Endothelial cell of umbilical vein (primary cell): ENCODE measurements at regions not wholly inside any gene's neighbourhood (a gene's known extent, or its start where the extent isn't known, plus 50 kb on each side); places are given as distances from the start of the nearest gene placed in this dataset.

ENCODE experiments used
- BruUV-seq: library from RNA; stranded (reverse); fragments of 400-500 nt; replicated peaks from 2 replicates; lab custom pipeline; 2021; lab: Mats Ljungman, UMichigan
- CTCF ChIA-PET: fragments of 300-600, 350-600 bp; sonication (Branson Sonifier 250); formaldehyde crosslinking; loops from one replicate; lab custom pipeline; 2021; ENCODE audit warnings: antibody characterized with exemption, inconsistent platforms; lab: Charles Lee
- POLR2A ChIA-PET: fragments of 300-600, 350-600 bp; sonication (Branson Sonifier 250); formaldehyde crosslinking; loops from one replicate; lab custom pipeline; 2021; ENCODE audit warnings: antibody characterized with exemption, inconsistent platforms; lab: Charles Lee
- DNase-seq: peaks from one replicate; pipeline ENCODE4 v3.0.0-alpha.2; 2011; ENCODE audit warnings: low read depth, low spot score
- FAIRE-seq: peaks from 2 replicates; lab custom pipeline; 2011; peaks lifted over from hg19 to GRCh38; lab: Jason Lieb, UNC
- H2AFZ ChIP-seq: 2 replicates; pipeline ENCODE4 v1.6.0; 2012; ENCODE audit warnings: low read depth, low read length, control low read depth, inconsistent platforms
- H3K27ac ChIP-seq: 2 replicates; pipeline ENCODE4 v1.5.1; 2011; ENCODE audit warnings: low read depth, mild to moderate bottlenecking, control low read depth, low read length, moderate library complexity; ENCODE audit not compliant: insufficient read depth
- H3K27me3 ChIP-seq, 2 experiments: 2 replicates each; pipeline versions ENCODE4 v1.6.0 to v1.6.1; 2011; ENCODE audit warnings: low read length in 2 of 2, mixed read lengths in 1 of 2; ENCODE audit not compliant: control insufficient read depth in 2 of 2, insufficient read depth in 2 of 2
- H3K36me3 ChIP-seq, 2 experiments: 2 replicates in 1 of 2; 3 replicates in 1 of 2; pipeline ENCODE4 v1.5.1; 2011; ENCODE audit warnings: low read length in 2 of 2, mild to moderate bottlenecking in 1 of 2, moderate library complexity in 1 of 2; ENCODE audit not compliant: control insufficient read depth in 2 of 2, insufficient read depth in 2 of 2; ENCODE audit errors: extremely low read depth in 1 of 2
- H3K4me1 ChIP-seq: 3 replicates; pipeline ENCODE4 v1.5.1; 2011; ENCODE audit warnings: mild to moderate bottlenecking, low read length; ENCODE audit not compliant: control insufficient read depth, insufficient read depth; ENCODE audit errors: extremely low read depth
- H3K4me2 ChIP-seq: 2 replicates; pipeline ENCODE4 v1.6.1; 2011; ENCODE audit warnings: low read length, control low read depth, mixed read lengths; ENCODE audit not compliant: insufficient read depth
- H3K4me3 ChIP-seq, 3 experiments: fragments of 200-600 bp in 1 of 3; sonication (generic), shearing (Covaris generic) in 1 of 3; replicated peaks in 1 of 3; 2 replicates each; pipeline ENCODE4 v1.5.1; 2011 to 2016; ENCODE audit warnings: control low read depth in 3 of 3, low read length in 3 of 3, mild to moderate bottlenecking in 2 of 3, inconsistent platforms in 1 of 3, low read depth in 1 of 3, moderate library complexity in 1 of 3; ENCODE audit not compliant: insufficient read depth in 1 of 3
- H3K79me2 ChIP-seq: 2 replicates; pipeline ENCODE4 v1.6.0; 2012; ENCODE audit warnings: low read length, inconsistent platforms; ENCODE audit not compliant: control insufficient read depth, insufficient read depth
- H3K9ac ChIP-seq: replicated peaks from 2 replicates; pipeline ENCODE3; 2011; ENCODE audit warnings: low read length, control low read depth; ENCODE audit not compliant: insufficient read depth; ENCODE audit errors: extremely low read depth
- H3K9me1 ChIP-seq: replicated peaks from 3 replicates; pipeline ENCODE4 v1.6.0; 2011; ENCODE audit warnings: mild to moderate bottlenecking, low read length; ENCODE audit not compliant: control insufficient read depth, insufficient read depth; ENCODE audit errors: extremely low read depth
- H3K9me3 ChIP-seq: replicated peaks from 2 replicates; pipeline ENCODE4 v1.5.1; 2012; ENCODE audit warnings: low read length, inconsistent platforms; ENCODE audit not compliant: control insufficient read depth, insufficient read depth
- H4K20me1 ChIP-seq: replicated peaks from 2 replicates; pipeline ENCODE3; 2011; ENCODE audit warnings: mild to moderate bottlenecking, low read length; ENCODE audit not compliant: control insufficient read depth, insufficient read depth; ENCODE audit errors: extremely low read depth
- EZH2 ChIP-seq: IDR thresholded peaks from 2 replicates; pipeline ENCODE4 v1.6.1; 2012; ENCODE audit warnings: borderline replicate concordance, low read depth, mild to moderate bottlenecking, moderate library complexity, low read length, inconsistent platforms; ENCODE audit not compliant: severe bottlenecking
- FOS ChIP-seq: IDR thresholded peaks from 2 replicates; pipeline ENCODE4 v1.6.1; 2011; ENCODE audit warnings: mild to moderate bottlenecking, low read length, moderate library complexity, borderline replicate concordance; ENCODE audit not compliant: insufficient read depth
- GATA2 ChIP-seq: IDR thresholded peaks from 2 replicates; pipeline ENCODE4 v1.7.0; 2011; ENCODE audit warnings: low read depth, mild to moderate bottlenecking, moderate library complexity, mixed read lengths, low read length; ENCODE audit not compliant: insufficient read length, insufficient read depth
- JUN ChIP-seq: IDR thresholded peaks from 2 replicates; pipeline ENCODE4 v1.6.1; 2011; ENCODE audit warnings: borderline replicate concordance, low read depth; ENCODE audit not compliant: insufficient read length, insufficient read depth
- MYC ChIP-seq: IDR thresholded peaks from one replicate; pipeline ENCODE4 v1.6.1; 2011; ENCODE audit warnings: mild to moderate bottlenecking, low read depth, low read length
- POLR2A ChIP-seq: IDR thresholded peaks from 2 replicates; pipeline ENCODE4 v1.6.1; 2012; ENCODE audit warnings: low read depth, mild to moderate bottlenecking, control low read depth, low read length
- POLR2AphosphoS5 ChIP-seq: IDR thresholded peaks from 2 replicates; pipeline ENCODE4 v1.6.1; 2012; ENCODE audit warnings: low read depth, mild to moderate bottlenecking, control low read depth, low read length, moderate library complexity; ENCODE audit not compliant: insufficient read depth
- dilution Hi-C: fragments of 300-500 bp; cut with MboI; formaldehyde crosslinking; loops from one replicate; pipeline ENCODE4 v1.15.0; 2019; ENCODE audit warnings: low sequenced_read_pairs; ENCODE audit not compliant: extremely low pct_ligation_motif_present
- intact Hi-C: fragments of 100-400 bp; cut with micrococcal nuclease; formaldehyde crosslinking; loops from one replicate; pipeline ENCODE4 v1.10.0; 2022
- TF ChIP-seq, protein P1 (sequence below), 2 donors: IDR thresholded peaks; 1 replicate in 1 of 2; 2 replicates in 1 of 2; pipeline ENCODE4 v1.5.1; 2011; ENCODE audit warnings: low read length in 2 of 2, mild to moderate bottlenecking in 2 of 2, moderate library complexity in 2 of 2, control low read depth in 1 of 2, inconsistent platforms in 1 of 2, low read depth in 1 of 2; ENCODE audit not compliant: insufficient read depth in 1 of 2; ENCODE audit errors: extremely low read depth in 1 of 2
- TF ChIP-seq, protein P2 (sequence below): IDR thresholded peaks from 2 replicates; pipeline ENCODE4 v1.6.1; 2011; ENCODE audit not compliant: insufficient read depth, insufficient read length

GRCh38 chr18:68607852-68608251, 107.1 kb downstream of the TMX3 start:
- Histone ChIP-seq H4K20me1 (no peaks in the 10 kb centered on the region), H3K4me2 (no peak overlapping the region), H3K9ac (no peak overlapping the region), H3K27me3 (no peaks in the 10 kb centered on the region), H3K4me1 (no peaks in the 10 kb centered on the region), H3K4me3 (no peak overlapping the region), H3K79me2 (no peaks in the 10 kb centered on the region), H3K9me1 (no peaks in the 10 kb centered on the region), H3K9me3 (no peaks in the 10 kb centered on the region), H2AFZ (no peak overlapping the region), H3K27ac (no peak overlapping the region), H3K36me3 (no peaks in the 10 kb centered on the region)
- intact Hi-C loops (no loop called here), dilution Hi-C loops (no loop called here)
- TF ChIP-seq EZH2 (no peak), JUN (no peak), FOS (no peak), POLR2AphosphoS5 (no peak), POLR2A (no peak), GATA2 (no peak), MYC (no peak)
- TF ChIP-seq, protein P1, sequence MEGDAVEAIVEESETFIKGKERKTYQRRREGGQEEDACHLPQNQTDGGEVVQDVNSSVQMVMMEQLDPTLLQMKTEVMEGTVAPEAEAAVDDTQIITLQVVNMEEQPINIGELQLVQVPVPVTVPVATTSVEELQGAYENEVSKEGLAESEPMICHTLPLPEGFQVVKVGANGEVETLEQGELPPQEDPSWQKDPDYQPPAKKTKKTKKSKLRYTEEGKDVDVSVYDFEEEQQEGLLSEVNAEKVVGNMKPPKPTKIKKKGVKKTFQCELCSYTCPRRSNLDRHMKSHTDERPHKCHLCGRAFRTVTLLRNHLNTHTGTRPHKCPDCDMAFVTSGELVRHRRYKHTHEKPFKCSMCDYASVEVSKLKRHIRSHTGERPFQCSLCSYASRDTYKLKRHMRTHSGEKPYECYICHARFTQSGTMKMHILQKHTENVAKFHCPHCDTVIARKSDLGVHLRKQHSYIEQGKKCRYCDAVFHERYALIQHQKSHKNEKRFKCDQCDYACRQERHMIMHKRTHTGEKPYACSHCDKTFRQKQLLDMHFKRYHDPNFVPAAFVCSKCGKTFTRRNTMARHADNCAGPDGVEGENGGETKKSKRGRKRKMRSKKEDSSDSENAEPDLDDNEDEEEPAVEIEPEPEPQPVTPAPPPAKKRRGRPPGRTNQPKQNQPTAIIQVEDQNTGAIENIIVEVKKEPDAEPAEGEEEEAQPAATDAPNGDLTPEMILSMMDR (IDR thresholded peaks at IDR 0.05; ENCODE audit: extremely low read depth in 1 of 2, insufficient read depth in 1 of 2, low read depth in 1 of 2, low read length in 2 of 2), result no peak
- TF ChIP-seq, protein P2, sequence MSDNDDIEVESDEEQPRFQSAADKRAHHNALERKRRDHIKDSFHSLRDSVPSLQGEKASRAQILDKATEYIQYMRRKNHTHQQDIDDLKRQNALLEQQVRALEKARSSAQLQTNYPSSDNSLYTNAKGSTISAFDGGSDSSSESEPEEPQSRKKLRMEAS, result no peak
- no peak for DNase-seq
- no TSS peak for BruUV-seq
- ChIA-PET POLR2A (no interaction called here), CTCF (no interaction called here)
- no peak for FAIRE-seq
